ENCODE measurements at regions not wholly inside any gene's neighbourhood (a gene's known extent, or its start where the extent isn't known, plus 50 kb on each side); places are given as distances from the start of the nearest gene placed in this dataset.

DNA sequence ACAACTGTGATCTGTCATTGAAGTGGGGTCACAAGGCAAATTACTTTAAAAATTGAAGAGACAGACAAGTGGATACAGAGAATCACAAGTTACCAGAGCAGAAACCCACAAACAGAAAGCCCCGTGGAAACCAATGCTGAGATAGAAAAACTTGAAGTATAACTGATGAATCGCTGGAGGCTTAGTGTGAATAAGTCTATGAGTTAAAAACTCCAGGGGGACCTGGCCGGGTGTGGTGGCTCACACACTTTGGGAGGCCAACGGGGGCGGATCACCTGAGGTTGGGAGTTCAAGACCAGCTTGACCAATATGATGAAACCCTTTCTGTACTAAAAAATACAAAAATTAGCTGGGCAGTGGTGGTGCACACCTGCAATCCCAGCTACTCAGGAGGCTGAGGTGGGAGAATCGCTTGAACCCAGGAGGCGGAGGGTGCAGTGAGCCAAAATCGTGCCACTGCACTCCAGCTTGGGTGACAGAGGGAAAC is 69.7 kb upstream of the ZNRF2 start:
- TF ChIP-seq SIN3A (conservative IDR thresholded peaks at IDR 0.05 in 1 of 2, IDR thresholded peaks at IDR 0.05 in 1 of 2; ENCODE audit: low read depth in 1 of 2, low read length in 2 of 2), result no peak
- no peak for TF ChIP-seq YY1 (IDR thresholded peaks at IDR 0.05; ENCODE audit: low read depth, low read length)
- no peak for TF ChIP-seq CHD2 (IDR thresholded peaks at IDR 0.05; ENCODE audit: low read length)
- no peak for TF ChIP-seq CTBP2 (IDR thresholded peaks at IDR 0.05; ENCODE audit: borderline replicate concordance, insufficient read depth, insufficient read length, low read length)
- TF ChIP-seq GABPA (IDR thresholded peaks at IDR 0.05; ENCODE audit: borderline replicate concordance, insufficient read depth, low read length), result no peak
- no peak for TF ChIP-seq SAP30 (IDR thresholded peaks at IDR 0.05; ENCODE audit: insufficient read depth, insufficient replicate concordance, low read length)
- TF ChIP-seq, protein P1, sequence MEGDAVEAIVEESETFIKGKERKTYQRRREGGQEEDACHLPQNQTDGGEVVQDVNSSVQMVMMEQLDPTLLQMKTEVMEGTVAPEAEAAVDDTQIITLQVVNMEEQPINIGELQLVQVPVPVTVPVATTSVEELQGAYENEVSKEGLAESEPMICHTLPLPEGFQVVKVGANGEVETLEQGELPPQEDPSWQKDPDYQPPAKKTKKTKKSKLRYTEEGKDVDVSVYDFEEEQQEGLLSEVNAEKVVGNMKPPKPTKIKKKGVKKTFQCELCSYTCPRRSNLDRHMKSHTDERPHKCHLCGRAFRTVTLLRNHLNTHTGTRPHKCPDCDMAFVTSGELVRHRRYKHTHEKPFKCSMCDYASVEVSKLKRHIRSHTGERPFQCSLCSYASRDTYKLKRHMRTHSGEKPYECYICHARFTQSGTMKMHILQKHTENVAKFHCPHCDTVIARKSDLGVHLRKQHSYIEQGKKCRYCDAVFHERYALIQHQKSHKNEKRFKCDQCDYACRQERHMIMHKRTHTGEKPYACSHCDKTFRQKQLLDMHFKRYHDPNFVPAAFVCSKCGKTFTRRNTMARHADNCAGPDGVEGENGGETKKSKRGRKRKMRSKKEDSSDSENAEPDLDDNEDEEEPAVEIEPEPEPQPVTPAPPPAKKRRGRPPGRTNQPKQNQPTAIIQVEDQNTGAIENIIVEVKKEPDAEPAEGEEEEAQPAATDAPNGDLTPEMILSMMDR (IDR thresholded peaks at IDR 0.05; ENCODE audit: control extremely low read depth in 1 of 3, insufficient read depth in 1 of 3, low read depth in 1 of 3, low read length in 3 of 3), result no peak
- TF ChIP-seq TCF12 (IDR thresholded peaks at IDR 0.05; ENCODE audit: low read depth, low read length), result no peak
- no peak for TF ChIP-seq CBX5 (IDR thresholded peaks at IDR 0.05; ENCODE audit: low read depth, low read length)
- TF ChIP-seq SIRT6 (IDR thresholded peaks at IDR 0.05; ENCODE audit: low read length), result no peak
- TF ChIP-seq, protein P2, sequence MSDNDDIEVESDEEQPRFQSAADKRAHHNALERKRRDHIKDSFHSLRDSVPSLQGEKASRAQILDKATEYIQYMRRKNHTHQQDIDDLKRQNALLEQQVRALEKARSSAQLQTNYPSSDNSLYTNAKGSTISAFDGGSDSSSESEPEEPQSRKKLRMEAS (IDR thresholded peaks at IDR 0.05), result no peak
- no peak for TF ChIP-seq CHD1 (IDR thresholded peaks at IDR 0.05; ENCODE audit: low read depth, low read length)
- no peak for TF ChIP-seq SP1 (IDR thresholded peaks at IDR 0.05; ENCODE audit: low read depth, low read length)

Measured in H1 (cell line).